SW480 (cell line): ENCODE measurements at regions not wholly inside any gene's neighbourhood (a gene's known extent, or its start where the extent isn't known, plus 50 kb on each side); places are given as distances from the start of the nearest gene placed in this dataset.
A peak's percentile ranks its signal among the peaks of the same experiment; 100 is the strongest.
"Not testable (repeated sequence)": the region's sequence is repeated elsewhere in the genome, so short reads cannot be mapped to it uniquely, and the experiment has no call there.

ENCODE experiments used
- DNase-seq: peaks from one replicate; pipeline ENCODE4 v3.0.0-alpha.2; 2016; ENCODE audit warnings: low spot score

DNA sequence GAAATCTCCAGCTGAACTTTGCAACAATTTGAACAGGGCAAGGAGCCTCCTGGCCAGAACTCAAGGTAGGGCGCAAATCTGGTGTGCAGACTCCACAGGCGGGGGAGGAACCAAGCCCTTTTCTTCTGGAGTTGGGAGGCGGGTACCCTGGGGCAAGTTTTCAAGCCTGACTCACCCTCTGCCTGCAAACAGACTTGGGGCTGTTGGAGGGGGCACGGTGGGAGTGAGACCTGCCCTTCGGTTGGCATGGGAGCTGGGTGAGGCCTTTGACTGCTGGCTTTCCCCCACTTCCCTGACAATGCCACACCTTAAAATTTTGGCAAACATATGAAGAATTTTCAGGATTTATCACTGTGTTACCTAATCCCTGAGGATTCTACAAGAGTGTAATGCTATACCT, 709.8 kb upstream of the DIAPH2 start:
- DNase-seq = no peak

DNA sequence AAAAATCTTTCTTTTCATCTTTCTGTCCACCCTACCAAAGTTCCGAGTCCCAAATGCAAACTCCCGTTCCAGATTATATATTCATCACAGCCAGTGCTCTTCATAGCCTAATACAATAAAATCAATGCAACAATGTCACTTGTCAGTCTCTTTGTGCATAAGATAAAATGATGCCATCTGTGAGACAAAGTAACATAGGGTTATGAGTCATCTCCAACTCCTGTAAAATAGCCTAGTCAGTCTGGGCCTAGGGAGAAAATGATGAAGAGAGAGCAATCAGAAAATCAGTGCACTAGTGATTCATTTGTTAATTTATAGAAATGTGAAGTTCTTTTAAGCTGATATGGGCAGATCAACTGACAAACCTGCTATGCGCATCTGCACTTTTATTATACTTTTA, 689.1 kb upstream of the DIAPH2 start:
- no peak for DNase-seq

DNA sequence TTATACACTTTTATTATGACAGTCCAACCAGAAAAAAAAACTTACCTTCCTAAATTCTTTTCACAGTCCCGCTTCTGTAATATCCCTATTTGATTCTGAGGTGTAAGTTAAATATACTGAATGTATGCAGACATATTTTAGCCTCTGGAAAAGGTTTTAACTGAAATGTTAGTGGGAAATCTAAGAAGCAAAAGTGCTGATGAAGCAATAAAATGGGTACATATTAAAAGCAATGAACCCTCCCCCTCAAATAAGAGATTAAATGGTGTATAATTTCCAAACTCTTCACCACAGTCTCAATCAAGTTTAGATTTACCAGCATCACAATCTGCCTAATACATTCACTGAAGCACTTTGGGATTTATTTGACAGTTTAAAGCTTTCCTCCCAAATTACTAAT, 688.3 kb upstream of the DIAPH2 start:
- DNase-seq = no peak

DNA sequence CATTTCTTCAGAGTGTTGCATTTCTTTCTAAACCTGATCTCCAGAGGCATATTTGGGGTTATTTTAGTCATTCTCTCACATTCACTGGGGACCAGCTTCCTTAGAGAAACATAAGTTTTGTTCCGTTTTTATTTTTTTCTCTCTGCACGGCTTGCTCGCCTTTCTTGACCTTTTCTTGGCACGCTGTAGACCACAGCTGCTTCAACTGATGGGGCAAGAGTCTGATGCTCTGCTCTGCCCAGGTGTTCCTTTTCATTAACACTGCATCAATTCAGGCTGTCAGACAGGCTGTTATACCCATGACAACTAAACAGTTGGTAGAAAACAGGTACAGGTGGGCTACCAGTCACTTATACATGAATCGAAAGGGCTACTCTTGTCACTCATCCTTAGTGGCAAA, 682.2 kb upstream of the DIAPH2 start:
- DNase-seq = no peak

DNA sequence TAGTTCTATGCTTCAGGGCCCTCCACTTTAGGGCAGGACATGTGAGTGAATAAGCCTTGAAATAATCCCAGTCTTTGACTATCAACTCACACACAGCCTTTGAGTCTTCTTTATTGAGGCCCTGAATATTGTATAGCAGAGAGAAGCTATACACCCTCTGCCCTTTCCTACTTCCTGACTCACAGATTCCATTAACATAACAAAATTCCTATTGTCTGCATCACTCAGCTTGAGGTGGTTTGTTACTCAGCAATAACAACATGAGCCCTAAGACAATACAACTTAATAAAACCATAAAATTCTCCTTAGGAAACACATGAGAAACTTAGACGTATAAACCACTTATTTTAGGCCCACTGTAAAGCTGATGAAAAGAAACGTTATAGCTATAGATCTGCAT, 680.3 kb upstream of the DIAPH2 start:
- no peak for DNase-seq

DNA sequence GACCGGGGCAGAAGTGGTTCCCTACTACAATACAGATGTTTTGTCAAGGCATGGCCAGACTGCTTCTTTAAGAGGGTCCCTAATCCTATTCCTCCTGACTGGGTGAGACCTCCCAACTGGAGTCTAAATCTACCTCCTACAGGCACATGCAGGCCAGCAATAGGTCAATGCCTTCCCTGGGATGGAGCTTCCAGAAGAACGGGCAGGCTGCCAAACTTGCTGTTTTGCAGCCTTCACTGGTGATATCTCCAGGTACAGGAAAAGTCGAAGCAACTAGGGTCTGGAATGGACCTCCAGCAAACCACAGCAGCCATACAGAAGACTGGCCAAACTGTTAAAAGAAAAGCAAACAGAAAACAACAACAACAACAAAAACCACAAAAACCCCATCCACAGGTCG, 678.4 kb upstream of the DIAPH2 start:
- no peak for DNase-seq

DNA sequence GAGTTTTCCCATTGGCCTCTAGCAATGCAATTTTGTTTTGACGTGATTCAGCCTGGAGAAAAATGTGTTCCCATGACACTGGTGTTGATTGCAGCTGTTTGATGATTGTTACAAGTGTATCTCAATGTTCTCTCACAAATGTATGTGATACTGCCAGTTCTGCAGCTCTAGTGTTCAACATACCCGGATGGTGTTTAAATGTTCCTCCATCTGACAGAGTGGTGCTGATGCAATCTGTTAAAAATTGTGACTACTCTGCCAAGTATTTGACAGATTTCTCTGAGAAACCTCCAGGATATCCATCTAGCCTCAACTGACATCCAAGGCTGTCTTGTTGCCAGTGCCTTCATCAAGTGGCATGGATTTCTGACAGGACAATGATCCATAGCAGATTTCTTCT, 657.2 kb upstream of the DIAPH2 start:
- no peak for DNase-seq

DNA sequence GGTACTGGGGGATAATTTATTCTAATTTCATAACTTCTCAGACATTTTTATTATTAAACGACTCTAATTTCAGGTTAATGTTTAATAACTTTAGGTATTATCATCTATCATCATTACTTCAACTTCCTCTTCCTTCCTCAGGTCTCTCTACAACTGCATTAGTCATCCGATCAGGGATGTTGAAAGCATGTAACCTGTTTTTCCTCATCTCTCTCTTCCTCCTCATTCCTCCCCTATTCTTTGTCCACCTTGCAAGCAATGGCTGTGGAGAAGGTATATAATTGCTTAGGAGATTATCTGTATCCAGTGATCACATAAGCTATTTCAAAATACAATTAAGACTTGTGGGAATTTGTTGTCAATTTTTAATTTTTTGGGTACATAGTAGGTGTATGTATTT, 632.6 kb upstream of the DIAPH2 start:
- no peak for DNase-seq

DNA sequence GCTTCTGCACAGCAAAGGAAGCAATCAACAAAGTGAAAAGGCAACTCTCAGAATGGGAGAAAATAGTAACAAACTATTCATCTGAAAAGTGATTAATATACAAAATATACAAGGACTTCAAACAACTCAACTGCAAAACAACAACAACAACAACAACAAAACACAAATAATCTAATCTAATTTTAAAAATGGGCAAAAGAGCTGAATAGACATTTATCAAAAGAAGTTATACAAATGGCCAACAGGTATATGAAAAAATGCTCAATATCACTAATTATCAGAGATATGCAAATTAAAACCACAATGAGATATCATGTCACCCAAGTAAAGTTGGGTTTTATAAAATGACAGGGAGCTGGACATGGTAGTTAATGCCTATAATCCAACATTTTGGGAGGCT, 602.8 kb upstream of the DIAPH2 start:
- DNase-seq = no peak

DNA sequence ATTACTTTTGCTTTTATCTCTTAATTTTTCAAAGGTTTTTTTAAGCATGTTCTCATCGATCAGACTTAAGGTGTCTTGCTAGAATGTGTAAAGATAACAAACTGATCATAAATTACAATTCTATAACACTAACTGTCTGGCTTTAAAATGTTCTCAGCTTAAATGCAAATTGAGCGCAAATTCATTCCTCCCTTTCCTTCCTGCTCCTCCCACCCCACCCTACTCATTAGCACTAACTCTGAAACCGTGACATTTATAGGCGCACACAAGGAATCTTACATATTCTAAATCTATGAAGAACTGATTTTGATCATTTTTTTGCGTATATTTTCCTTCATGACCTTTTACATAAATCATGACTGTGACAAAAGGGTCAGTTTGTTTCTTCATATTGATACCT, 590.0 kb upstream of the DIAPH2 start:
- no peak for DNase-seq

DNA sequence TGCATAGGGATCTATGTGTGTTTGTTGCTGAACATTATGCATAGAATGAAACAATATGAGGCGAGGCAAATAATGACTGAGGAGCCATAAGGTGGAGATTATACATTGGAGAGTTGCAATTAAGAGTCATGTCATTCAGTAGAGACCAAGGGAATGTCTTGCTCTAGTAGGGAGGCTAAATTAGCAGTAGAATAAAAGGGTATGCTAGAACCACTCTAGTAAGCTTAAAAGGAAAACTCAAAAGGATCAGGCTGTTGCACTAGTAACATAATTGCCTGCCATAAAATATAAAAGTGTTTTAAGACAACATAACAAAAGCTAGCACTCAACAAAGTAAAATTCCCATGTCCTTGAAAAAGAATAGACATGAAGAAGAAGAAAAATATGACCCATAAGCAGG, 586.2 kb upstream of the DIAPH2 start:
- no peak for DNase-seq

DNA sequence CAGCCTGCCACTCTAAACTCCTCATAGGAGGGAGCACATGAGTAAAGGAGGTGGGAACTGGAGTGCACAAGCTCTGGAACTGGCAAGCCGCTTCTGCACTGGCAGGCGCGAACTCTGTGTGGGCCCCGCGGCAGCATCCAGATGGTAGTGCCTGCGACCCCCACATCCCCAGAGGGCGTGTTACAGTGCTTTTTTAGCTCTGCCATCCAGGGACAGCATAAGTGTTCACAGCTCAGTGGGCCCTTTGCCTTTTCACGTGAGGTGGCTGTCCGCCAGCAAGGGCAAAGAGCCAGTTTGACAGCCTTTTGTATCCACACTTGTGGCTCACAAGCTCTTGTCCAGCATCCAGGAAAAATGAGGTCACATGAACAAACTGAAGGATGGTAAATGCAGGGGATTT, 581.6 kb upstream of the DIAPH2 start:
- DNase-seq = no peak

DNA sequence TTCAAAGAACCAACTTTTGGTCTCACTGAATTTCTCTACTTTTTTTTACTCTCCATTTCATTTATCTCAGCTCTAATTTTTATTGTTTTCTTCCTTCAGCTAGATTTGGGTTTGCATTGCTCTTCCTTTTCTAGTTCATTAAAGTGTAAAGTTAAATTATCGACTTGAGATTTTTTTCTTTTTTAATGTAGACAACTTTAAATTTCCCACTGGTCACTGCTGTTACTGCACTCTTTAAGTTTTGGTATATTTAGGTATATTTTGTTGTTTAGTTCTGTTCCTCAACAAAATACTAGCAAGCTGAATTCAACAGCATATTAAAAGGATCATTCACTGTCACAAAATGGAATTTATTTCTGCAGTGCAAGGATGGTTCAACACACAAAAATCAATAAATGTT, 572.0 kb upstream of the DIAPH2 start:
- no peak for DNase-seq

DNA sequence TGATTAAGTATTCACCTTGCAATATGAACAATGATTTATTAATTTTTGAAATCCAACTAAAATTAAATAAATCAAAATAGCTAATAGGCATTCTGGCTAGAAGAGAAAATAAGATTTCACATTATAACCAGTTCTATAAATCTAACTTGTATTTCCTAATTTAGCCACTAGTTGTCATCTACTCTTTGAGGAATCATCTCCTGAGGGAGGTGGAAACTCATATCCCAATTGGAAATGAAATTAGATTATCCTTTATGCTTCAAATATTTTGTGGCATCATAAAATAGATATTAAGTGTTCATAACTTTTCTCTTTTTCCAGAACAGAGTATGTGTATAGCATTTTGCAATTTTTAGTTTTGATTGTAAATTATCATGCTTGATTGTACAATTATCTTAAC, 558.5 kb upstream of the DIAPH2 start:
- DNase-seq = no peak

DNA sequence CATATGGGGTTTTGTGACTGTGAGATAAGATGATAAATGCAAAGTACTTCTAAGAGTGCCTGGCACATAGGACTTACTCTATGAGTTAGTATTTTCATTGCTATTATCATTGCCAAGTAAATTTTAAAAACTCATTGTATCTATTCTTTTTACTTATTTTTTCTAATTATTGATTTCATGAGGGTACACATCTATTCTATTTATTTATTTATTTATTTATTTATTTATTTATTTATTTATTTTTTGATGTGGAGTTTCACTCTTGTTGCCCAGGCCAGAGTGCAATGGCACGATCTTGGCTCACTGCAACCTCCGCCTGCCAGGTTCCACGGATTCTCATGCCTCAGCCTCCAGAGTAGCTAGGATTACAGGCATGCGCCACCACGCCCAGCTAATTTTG, 556.6 kb upstream of the DIAPH2 start:
- not testable (repeated sequence) for DNase-seq

DNA sequence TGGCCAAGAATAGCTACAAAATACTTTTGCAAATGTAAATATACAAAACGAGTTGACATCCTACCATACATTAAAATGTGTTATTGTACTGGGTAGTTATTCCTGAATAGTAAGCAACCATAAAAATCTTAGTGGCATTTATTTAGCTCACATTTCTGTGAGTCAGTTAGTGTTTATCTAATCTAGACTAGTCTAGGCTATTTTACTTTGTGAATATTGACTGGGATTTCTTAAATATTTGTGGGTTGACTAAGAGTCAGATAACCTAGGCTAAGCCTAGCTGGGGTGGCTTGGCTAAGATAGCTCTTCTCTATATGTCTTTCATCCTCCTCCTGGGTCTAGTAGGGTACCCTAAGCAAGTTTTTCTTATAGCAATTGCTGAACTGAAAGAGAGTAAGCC, 543.8 kb upstream of the DIAPH2 start:
- DNase-seq = no peak

DNA sequence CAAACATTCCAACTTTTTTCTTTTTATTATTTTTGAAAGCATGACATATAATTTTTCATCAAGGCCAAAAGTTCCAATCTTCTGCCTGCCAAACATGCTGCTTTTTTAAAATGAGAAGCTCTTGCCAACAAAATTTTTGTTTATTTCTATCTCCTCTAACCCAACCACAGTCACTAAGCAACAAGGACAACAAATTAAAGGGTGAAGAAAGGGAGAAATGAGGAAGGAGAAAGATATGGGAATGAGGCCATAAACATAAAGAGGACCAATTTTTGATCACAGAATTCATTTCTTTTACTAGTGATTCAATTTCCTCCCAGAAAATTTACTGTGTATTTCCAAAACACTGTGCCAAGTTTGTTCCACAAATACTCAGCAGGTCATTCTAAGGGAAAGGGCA, 537.0 kb upstream of the DIAPH2 start:
- DNase-seq = no peak

DNA sequence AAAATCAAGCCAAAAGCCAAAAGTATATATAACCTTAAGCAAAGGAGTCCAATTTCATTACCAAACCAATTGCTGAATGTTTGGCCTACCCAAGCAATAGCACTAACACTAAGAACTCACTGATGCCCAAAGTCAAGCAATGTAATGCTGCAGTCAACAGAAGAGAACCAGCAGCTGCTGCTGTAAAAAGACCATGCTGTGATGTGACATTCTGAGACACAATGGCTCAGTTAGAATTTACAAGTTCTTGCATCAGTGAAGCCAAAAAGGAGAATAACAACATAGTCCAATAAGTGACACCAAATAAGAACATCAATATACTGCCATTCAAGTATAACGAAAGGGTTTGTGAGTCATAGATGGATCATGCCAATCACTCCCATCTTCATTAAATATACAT, 514.0 kb upstream of the DIAPH2 start:
- DNase-seq = peak; percentile 0

DNA sequence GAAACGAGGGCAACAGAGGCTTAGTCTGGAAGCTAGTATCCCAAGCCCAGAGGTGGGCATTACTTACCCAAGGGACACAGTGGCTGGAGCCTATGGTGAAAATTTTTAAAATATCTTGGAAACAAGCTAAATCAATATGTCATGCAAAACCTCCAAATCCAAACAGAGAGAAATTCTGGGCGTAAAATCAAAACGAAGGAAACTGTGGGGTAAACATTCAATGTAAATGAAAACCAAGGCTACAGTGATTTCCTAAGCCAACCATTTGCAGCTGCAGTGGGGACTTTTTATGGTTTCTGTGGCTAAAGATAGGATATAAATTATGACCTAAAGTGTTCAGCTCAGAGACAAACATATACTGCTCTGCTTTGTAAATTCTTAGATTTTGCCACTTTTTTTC, 507.7 kb upstream of the DIAPH2 start:
- DNase-seq = no peak

DNA sequence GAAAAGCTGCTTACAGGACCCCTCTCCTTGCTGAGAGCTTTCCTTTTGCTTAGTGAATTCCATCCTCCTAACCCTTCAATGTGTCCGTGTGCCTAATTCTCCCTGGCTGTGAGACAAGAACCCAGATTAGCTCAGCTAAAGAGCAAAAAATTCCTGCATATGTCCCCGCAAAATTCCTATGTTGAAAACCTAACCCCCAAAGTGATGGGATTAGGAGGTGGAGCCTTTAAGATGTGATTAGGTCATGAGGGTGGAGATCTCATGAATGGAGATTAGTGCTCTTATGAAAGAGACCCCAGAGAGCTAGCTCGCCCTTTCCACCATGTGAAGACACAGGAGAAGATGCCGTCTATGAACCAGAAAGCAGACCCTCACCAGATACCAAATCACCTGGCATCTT, 503.0 kb upstream of the DIAPH2 start:
- no peak for DNase-seq

DNA sequence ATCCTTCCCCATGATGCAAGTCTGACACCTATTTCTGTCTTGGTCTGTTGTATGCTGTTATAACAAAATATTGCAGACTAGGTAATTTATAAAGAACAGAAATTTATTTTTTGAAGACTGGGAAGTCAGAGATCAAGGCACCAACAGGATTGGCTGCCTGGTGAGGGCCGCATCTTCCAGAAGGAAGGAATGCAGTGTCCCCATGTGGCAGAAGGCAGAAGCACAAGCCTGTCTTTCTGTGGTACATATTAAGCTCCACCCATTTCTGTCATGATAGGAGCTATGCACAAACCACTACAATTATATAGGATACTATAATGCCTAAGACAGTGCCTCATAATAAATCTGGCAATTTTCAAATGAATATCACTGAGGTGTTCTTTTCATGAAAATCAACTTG, 502.3 kb upstream of the DIAPH2 start:
- peak; percentile 10 for DNase-seq

DNA sequence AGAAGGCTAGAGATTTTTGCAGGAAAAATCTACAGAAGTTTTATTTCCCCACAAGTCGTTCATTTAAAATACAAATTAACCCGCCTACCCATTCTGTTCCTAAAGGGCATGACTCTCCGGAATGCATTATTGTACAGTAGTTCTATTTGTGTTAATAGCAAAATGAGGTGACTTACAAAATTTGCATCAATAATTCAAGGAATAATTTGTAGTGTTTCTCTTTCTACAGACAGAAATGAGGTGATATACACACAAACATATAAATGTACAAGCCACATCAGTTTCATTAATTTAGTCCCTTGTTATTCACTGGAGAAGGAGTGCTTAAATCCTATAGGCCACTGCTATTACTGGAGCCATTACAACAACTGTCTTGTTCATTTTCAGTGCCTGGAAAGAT, 501.3 kb upstream of the DIAPH2 start:
- no peak for DNase-seq

DNA sequence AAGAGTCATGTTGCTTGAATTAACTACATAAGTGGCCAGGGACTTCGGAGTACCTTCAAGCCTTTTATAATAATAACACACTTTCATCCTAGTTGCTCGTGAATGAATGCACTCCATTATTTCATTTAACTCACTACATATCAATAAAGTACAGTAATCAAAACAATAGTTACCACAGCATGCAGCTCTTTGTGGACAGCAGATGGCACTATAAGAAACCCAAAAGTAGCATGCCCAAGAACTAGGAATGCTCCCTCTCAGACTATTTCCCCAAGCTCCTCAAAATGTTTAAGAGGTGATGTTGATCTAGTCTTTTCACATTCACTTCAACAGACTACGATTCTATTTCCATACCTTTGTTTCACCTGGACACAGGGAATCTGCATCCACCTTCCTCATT, 500.8 kb upstream of the DIAPH2 start:
- DNase-seq = peak; percentile 2

DNA sequence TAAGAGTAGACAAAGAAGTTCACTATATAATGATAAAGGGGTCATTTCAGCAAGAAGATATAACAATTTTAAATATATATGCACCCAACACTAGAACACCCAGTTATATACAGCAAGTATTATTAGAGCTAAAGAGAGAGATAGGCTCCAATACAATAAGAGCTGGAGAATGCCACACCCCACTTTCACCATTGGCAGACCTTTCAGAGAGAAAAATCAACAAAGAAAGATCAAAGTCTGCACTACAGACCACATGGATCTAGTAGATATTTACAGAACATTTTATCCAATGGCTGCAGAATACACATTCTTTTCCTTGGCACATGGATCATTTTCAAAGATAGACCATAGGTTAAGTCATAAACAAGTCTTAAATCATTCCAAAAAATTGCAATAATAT, 479.7 kb upstream of the DIAPH2 start:
- no peak for DNase-seq

DNA sequence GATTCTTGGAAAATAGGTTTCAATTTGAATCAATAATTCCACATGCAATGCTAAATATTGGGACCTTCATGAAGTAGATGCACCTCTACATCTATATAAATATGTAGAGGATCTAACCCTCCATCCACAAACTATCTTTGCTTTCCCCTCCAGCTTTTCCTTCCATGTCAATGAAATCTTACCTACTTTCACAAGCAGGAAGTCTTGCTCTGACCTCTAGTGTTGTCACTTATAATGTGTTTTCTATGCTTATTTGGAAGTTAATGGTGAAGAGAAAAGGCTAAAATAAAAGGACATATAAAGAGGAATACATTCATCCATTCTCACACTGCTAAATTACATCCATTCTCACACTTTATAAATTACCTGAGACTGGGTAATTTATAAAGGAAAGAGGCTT, 472.7 kb upstream of the DIAPH2 start:
- no peak for DNase-seq

DNA sequence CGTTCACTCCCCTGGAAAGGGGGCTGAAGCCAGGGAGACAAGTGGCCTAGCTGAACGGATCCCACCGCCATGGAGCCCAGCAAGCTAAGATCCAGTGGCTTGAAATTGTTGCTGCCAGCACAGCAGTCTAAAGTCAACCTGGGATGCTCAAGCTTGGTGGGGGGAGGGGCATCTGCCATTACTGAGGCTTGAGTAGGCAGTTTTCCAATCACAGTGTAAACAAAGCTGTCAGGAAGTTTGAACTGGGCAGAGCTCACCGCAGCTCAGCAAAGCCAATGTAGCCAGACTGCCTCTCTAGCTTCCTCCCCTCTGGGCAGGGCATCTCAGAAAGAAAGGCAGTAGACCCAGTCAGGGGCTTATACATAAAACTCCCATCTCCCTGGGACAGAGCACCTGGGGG, 470.0 kb upstream of the DIAPH2 start:
- DNase-seq = not testable (repeated sequence)
